ENCODE measurements at regions not wholly inside any gene's neighbourhood (a gene's known extent, or its start where the extent isn't known, plus 50 kb on each side); places are given as distances from the start of the nearest gene placed in this dataset. TPM values are rescaled to one million over a fixed set of nuclear protein-coding genes. Genes with fewer than 3 reads are reported as not detected.
A peak's percentile ranks its signal among the peaks of the same experiment; 100 is the strongest.

- peak; percentile 41 for TF ChIP-seq CTCF (IDR thresholded peaks at IDR 0.05)
- Mint-ChIP-seq H3K27me3 (ENCODE audit: unreplicated experiment) (no peaks in the 10 kb centered on the region), H3K4me3 (ENCODE audit: unreplicated experiment) (no peak overlapping the region)
Observed at GRCh38 chr14:106883218-106883692, 1356.9 kb downstream of the TMEM121 start.

More at GRCh38 chr14:106883218-106883692, 1356.9 kb downstream of the TMEM121 start:
- H3K27ac Mint-ChIP-seq (ENCODE audit: unreplicated experiment): no peak overlapping the region
- H3K36me3 Mint-ChIP-seq (ENCODE audit: unreplicated experiment): no peaks in the 10 kb centered on the region
- no peaks in the 10 kb centered on the region for H3K4me1 Mint-ChIP-seq (ENCODE audit: unreplicated experiment)
- peak; percentile 85 for DNase-seq (ENCODE audit: extremely low spot score, unreplicated experiment)
- H3K9me3 Mint-ChIP-seq (ENCODE audit: unreplicated experiment): peaks cover 17% of the 10 kb centered on the region

Small RNA genes lying in the stretch of these regions (microRNA-seq; reads per million reads assigned to microRNA genes)
- gene MIR4507 (ENCODE audit: unreplicated experiment) (not detected), gene MIR4537 (ENCODE audit: unreplicated experiment) (not detected), gene MIR4538 (ENCODE audit: unreplicated experiment) (not detected), gene MIR4539 (ENCODE audit: unreplicated experiment) (not detected), gene MIR5195 (ENCODE audit: unreplicated experiment) (not detected), gene MIR8071-1 (ENCODE audit: unreplicated experiment) (not detected), gene MIR8071-2 (ENCODE audit: unreplicated experiment) (not detected)

Measured in osteocyte (in vitro differentiated cells).